ENCODE measurements at regions not wholly inside any gene's neighbourhood (a gene's known extent, or its start where the extent isn't known, plus 50 kb on each side); places are given as distances from the start of the nearest gene placed in this dataset.

- H3K9ac ChIP-seq (ENCODE audit: insufficient read depth in 1 of 2, low read length in 2 of 2): no peak overlapping the region
- H3K27me3 ChIP-seq (ENCODE audit: control insufficient read depth in 3 of 3, insufficient read depth in 3 of 3, low read length in 2 of 3): no peaks in the 10 kb centered on the region
- no peak overlapping the region for H3K4me3 ChIP-seq
- H3K36me3 ChIP-seq (ENCODE audit: control insufficient read depth in 4 of 4, insufficient read depth in 4 of 4, low read length in 4 of 4): no peaks in the 10 kb centered on the region
- 95 to 97% methylated on average over 19 of the region's 19 CpGs for WGBS, 2 donors
- DNase-seq: no peak
- TF ChIP-seq CTCF (IDR thresholded peaks at IDR 0.05; ENCODE audit: control extremely low read depth, extremely low read depth): no peak
- ATAC-seq (ENCODE audit: insufficient read depth, low FRiP score): no peak
- no peak overlapping the region for H3K27ac ChIP-seq (ENCODE audit: low read depth in 1 of 2, low read length in 1 of 2)
- H3K4me1 ChIP-seq (ENCODE audit: control insufficient read depth in 5 of 5, insufficient read depth in 5 of 5, low read length in 5 of 5): peaks cover 0 to 5% (median 3%) of the 10 kb centered on the region in 5 donors
- H3K9me3 ChIP-seq (ENCODE audit: control insufficient read depth in 4 of 4, insufficient read depth in 3 of 4, low read length in 3 of 4): peaks cover 0 to 5% (median 0%) of the 10 kb centered on the region in 4 donors
These were observed 70.9 kb upstream of the ARHGEF7 start for GRCh38 chr13:111044087-111044830.

GRCh38 chr13:111043575-111043982 lies 71.5 kb upstream of the ARHGEF7 start:
- no peak overlapping the region for H3K4me3 ChIP-seq
- ATAC-seq (ENCODE audit: insufficient read depth, low FRiP score) (no peak), DNase-seq (peak in 1 of 3 donors; percentile 16)
- peaks cover 0 to 5% (median 0%) of the 10 kb centered on the region in 4 donors for H3K9me3 ChIP-seq (ENCODE audit: control insufficient read depth in 4 of 4, insufficient read depth in 3 of 4, low read length in 3 of 4)
- no peaks in the 10 kb centered on the region for H3K27me3 ChIP-seq (ENCODE audit: control insufficient read depth in 3 of 3, insufficient read depth in 3 of 3, low read length in 2 of 3)
- H3K27ac ChIP-seq (ENCODE audit: low read depth in 1 of 2, low read length in 1 of 2): no peak overlapping the region
- WGBS, 2 donors: 80 to 82% methylated on average over 12 of the region's 12 CpGs
- no peak for TF ChIP-seq CTCF (IDR thresholded peaks at IDR 0.05; ENCODE audit: control extremely low read depth, extremely low read depth)
- peaks cover 0 to 5% (median 3%) of the 10 kb centered on the region in 5 donors for H3K4me1 ChIP-seq (ENCODE audit: control insufficient read depth in 5 of 5, insufficient read depth in 5 of 5, low read length in 5 of 5)
- H3K36me3 ChIP-seq (ENCODE audit: control insufficient read depth in 4 of 4, insufficient read depth in 4 of 4, low read length in 4 of 4): no peaks in the 10 kb centered on the region
- H3K9ac ChIP-seq (ENCODE audit: insufficient read depth in 1 of 2, low read length in 2 of 2): no peak overlapping the region

GRCh38 chr13:111042661-111043226 lies 72.4 kb upstream of the ARHGEF7 start:
- WGBS, 2 donors: 79 to 80% methylated on average over 11 of the region's 11 CpGs
- Histone ChIP-seq H3K9ac (ENCODE audit: insufficient read depth in 1 of 2, low read length in 2 of 2) (no peak overlapping the region), H3K4me1 (ENCODE audit: control insufficient read depth in 5 of 5, insufficient read depth in 5 of 5, low read length in 5 of 5) (peaks cover 0 to 5% (median 3%) of the 10 kb centered on the region in 5 donors), H3K4me3 (no peak overlapping the region), H3K36me3 (ENCODE audit: control insufficient read depth in 4 of 4, insufficient read depth in 4 of 4, low read length in 4 of 4) (no peaks in the 10 kb centered on the region), H3K27me3 (ENCODE audit: control insufficient read depth in 3 of 3, insufficient read depth in 3 of 3, low read length in 2 of 3) (no peaks in the 10 kb centered on the region), H3K27ac (ENCODE audit: low read depth in 1 of 2, low read length in 1 of 2) (no peak overlapping the region), H3K9me3 (ENCODE audit: control insufficient read depth in 4 of 4, insufficient read depth in 3 of 4, low read length in 3 of 4) (peaks cover 0 to 5% (median 0%) of the 10 kb centered on the region in 4 donors)
- no peak for TF ChIP-seq CTCF (IDR thresholded peaks at IDR 0.05; ENCODE audit: control extremely low read depth, extremely low read depth)
- peak in 1 of 3 donors; percentile 45 for DNase-seq
- ATAC-seq (ENCODE audit: insufficient read depth, low FRiP score): no peak

Measured in lung (tissue), 11 donors.